HepG2 (cell line): ENCODE measurements at regions not wholly inside any gene's neighbourhood (a gene's known extent, or its start where the extent isn't known, plus 50 kb on each side); places are given as distances from the start of the nearest gene placed in this dataset.

ENCODE experiments used
- NR2F1 ChIP-seq, 2 experiments: fragments of 450-650 bp in 1 of 2; formaldehyde crosslinking in 1 of 2; IDR thresholded peaks; 2 replicates each; pipeline versions ENCODE4 v1.5.0 to v1.6.1; 2016 to 2020; ENCODE audit warnings: mild to moderate bottlenecking in 1 of 2, missing compliant biosample characterization in 1 of 2, missing genetic modification reagents in 1 of 2, moderate library complexity in 1 of 2
- SPEN ChIP-seq: sonication (generic); formaldehyde crosslinking; IDR thresholded peaks from 2 replicates; pipeline ENCODE4 v1.5.1; 2020; ENCODE audit warnings: low read depth, mild to moderate bottlenecking, missing genetic modification reagents
- TCF7L2 ChIP-seq: IDR thresholded peaks from 2 replicates; pipeline ENCODE4 v1.6.1; 2011; ENCODE audit warnings: mild to moderate bottlenecking, low read depth, low read length, moderate library complexity
- TF ChIP-seq, protein P1 (sequence below): sonication (generic); formaldehyde crosslinking; IDR thresholded peaks from 2 replicates; pipeline ENCODE4 v1.5.0; 2020; ENCODE audit warnings: mild to moderate bottlenecking, missing genetic modification reagents, moderate library complexity

GRCh38 chrY:17430570-17431166, 449.4 kb downstream of the CDY2B start:
- TF ChIP-seq SPEN (no peak), NR2F1 (CRISPR knock-in tag; IDR thresholded peaks at IDR 0.05) (no peak), TCF7L2 (no peak)
- TF ChIP-seq, protein P1, sequence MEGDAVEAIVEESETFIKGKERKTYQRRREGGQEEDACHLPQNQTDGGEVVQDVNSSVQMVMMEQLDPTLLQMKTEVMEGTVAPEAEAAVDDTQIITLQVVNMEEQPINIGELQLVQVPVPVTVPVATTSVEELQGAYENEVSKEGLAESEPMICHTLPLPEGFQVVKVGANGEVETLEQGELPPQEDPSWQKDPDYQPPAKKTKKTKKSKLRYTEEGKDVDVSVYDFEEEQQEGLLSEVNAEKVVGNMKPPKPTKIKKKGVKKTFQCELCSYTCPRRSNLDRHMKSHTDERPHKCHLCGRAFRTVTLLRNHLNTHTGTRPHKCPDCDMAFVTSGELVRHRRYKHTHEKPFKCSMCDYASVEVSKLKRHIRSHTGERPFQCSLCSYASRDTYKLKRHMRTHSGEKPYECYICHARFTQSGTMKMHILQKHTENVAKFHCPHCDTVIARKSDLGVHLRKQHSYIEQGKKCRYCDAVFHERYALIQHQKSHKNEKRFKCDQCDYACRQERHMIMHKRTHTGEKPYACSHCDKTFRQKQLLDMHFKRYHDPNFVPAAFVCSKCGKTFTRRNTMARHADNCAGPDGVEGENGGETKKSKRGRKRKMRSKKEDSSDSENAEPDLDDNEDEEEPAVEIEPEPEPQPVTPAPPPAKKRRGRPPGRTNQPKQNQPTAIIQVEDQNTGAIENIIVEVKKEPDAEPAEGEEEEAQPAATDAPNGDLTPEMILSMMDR (CRISPR knock-in tag), result no peak
